ENCODE measurements at regions not wholly inside any gene's neighbourhood (a gene's known extent, or its start where the extent isn't known, plus 50 kb on each side); places are given as distances from the start of the nearest gene placed in this dataset.

DNA sequence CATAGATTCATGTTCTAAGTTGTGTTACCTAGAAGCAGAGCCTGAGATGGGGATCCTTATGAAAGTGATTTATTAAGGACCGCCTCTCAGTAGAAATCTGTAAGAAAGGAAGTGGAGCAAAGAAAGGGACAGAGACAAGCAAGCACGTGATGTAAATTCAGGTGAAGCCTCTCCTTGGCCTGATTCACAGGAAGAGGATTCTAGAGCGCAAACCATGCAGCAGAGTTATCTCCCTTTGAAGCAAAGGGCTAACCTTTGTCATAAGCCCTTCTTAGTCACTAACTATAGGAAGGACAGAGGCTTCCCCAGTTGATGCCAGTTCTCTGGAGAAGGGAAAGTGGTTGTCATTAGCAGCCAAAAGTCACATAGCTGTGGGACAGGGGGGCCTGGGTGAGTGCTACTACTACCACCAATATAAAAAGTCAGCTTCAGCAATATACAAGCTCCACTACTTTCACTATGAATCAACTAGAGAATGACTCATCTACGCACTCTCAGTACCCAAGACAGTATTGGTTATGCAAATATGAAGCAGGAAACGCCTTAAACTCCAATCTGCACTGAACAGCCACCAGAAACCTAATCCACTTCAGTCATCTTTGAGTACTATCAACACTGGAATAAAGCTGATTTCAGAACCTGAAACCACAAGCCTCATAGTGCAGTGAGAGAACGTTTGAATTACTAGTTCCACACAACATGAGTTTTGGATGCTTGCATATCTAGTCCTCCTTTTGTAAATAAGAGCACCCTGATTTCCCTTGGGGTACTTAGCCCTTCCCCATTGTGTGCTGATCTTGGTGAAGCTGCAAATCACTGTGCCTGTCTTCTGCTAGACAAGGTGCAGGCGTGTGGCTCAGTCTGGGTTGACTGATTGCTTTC, 162.7 kb downstream of the ZNF608 start (continued):
- TF ChIP-seq ZMIZ1 (IDR thresholded peaks at IDR 0.05; ENCODE audit: low read depth in 2 of 2, low read length in 2 of 2) (peak in 1 of 2 experiments; percentile 82; a peak in 1 of 4 replicates), COPS2 (conservative IDR thresholded peaks at IDR 0.05) (no peak), SMARCE1 (IDR thresholded peaks at IDR 0.05) (peak; percentile 84), RCOR1 (IDR thresholded peaks at IDR 0.05; ENCODE audit: borderline replicate concordance in 1 of 2, low read depth in 2 of 2, low read length in 2 of 2) (peak; percentile 87 to 94), SRSF7 (optimal IDR thresholded peaks at IDR 0.05; ENCODE audit: low read depth, low read length) (no peak), JUN (IDR thresholded peaks at IDR 0.05; ENCODE audit: borderline replicate concordance, low read depth, low read length) (peak; percentile 74), JUN (CRISPR knock-in tag; IDR thresholded peaks at IDR 0.05; ENCODE audit: borderline replicate concordance) (no peak), TEAD4 (IDR thresholded peaks at IDR 0.05; ENCODE audit: low read length) (peak; percentile 97), TEAD4 (CRISPR knock-in tag; IDR thresholded peaks at IDR 0.05; ENCODE audit: borderline replicate concordance) (no peak), FOSL1 (tag; conservative IDR thresholded peaks at IDR 0.05) (peak; percentile 93), NFATC3 (IDR thresholded peaks at IDR 0.05) (0 out of 2 replicates have a peak, but pooled peaks have one; percentile 31), FOXK2 (conservative IDR thresholded peaks at IDR 0.05 in 1 of 2, IDR thresholded peaks at IDR 0.05 in 1 of 2; ENCODE audit: low read depth in 2 of 2) (peak; percentile 32 to 65; a peak in 2 of 4 replicates), MTA3 (IDR thresholded peaks at IDR 0.05; ENCODE audit: borderline replicate concordance) (0 out of 2 replicates have a peak, but pooled peaks have one; percentile 40), SMARCA4 (IDR thresholded peaks at IDR 0.05) (peak; percentile 92), ATF4 (CRISPR knock-in tag; IDR thresholded peaks at IDR 0.05) (no peak), CBFA2T2 (conservative IDR thresholded peaks at IDR 0.05) (peak; percentile 91), ZNF696 (CRISPR knock-in tag; conservative IDR thresholded peaks at IDR 0.05) (no peak), GABPB1 (CRISPR knock-in tag; IDR thresholded peaks at IDR 0.05) (no peak), ZNF444 (CRISPR knock-in tag; IDR thresholded peaks at IDR 0.05) (no peak), KDM1A (IDR thresholded peaks at IDR 0.05) (peak; percentile 99), HDAC3 (IDR thresholded peaks at IDR 0.05; ENCODE audit: borderline replicate concordance, partially characterized antibody) (peak; percentile 52), HMG20A (CRISPR knock-in tag; conservative IDR thresholded peaks at IDR 0.05) (no peak), ARID1B (IDR thresholded peaks at IDR 0.05) (peak; percentile 95), CC2D1A (IDR thresholded peaks at IDR 0.05) (peak; percentile 40; the same call in 1 of the 2 replicates), RAD21 (CRISPR knock-in tag; conservative IDR thresholded peaks at IDR 0.05 in 1 of 2, IDR thresholded peaks at IDR 0.05 in 1 of 2) (no peak), NFE2 (IDR thresholded peaks at IDR 0.05; ENCODE audit: low read depth) (0 out of 2 replicates have a peak, but pooled peaks have one; percentile 14), PHB (CRISPR knock-in tag; IDR thresholded peaks at IDR 0.05) (no peak)

Data from K562 (cell line).